Peyer's patch (tissue), 4 donors: ENCODE measurements at regions not wholly inside any gene's neighbourhood (a gene's known extent, or its start where the extent isn't known, plus 50 kb on each side); places are given as distances from the start of the nearest gene placed in this dataset.

Experiments used
- DNase-seq, 3 donors: peaks; one replicate each; pipeline ENCODE4 v3.0.0-alpha.2; 2017 to 2019
- H3K27ac ChIP-seq, 4 donors: fragments of 200-600 bp; sonication (generic); one replicate each; pipeline ENCODE4 v1.5.1; 2016 to 2019
- H3K27me3 ChIP-seq, 2 donors: fragments of 200-600 bp; sonication (generic); one replicate each; pipeline ENCODE4 v1.5.1; 2019
- H3K36me3 ChIP-seq, 3 donors: fragments of 200-600 bp; sonication (generic); one replicate each; pipeline ENCODE4 v1.5.1; 2016 to 2019
- H3K4me1 ChIP-seq, 4 donors: fragments of 200-600 bp; sonication (generic); one replicate each; pipeline ENCODE4 v1.5.1; 2016 to 2019
- H3K4me3 ChIP-seq, 4 donors: fragments of 200-600 bp; sonication (generic); 1 replicate in 3 of 4; 2 replicates in 1 of 4; pipeline ENCODE4 v1.5.1; 2016 to 2019; ENCODE audit warnings: mild to moderate bottlenecking in 1 of 4
- H3K9me3 ChIP-seq, 4 donors: fragments of 200-600 bp; sonication (generic); one replicate each; pipeline ENCODE4 v1.5.1; 2016 to 2019; ENCODE audit warnings: mild to moderate bottlenecking in 1 of 4
- POLR2A ChIP-seq, 2 donors: fragments of 450-650 bp; IDR thresholded peaks; one replicate each; pipeline ENCODE4 v1.5.1; 2017; ENCODE audit warnings: antibody characterized with exemption in 2 of 2, mild to moderate bottlenecking in 2 of 2, moderate library complexity in 2 of 2
- TF ChIP-seq, protein P1 (sequence below), 6 experiments: fragments of 450-650 bp in 4 of 6; fragments of 200-600 bp in 2 of 6; sonication (generic) in 1 of 6; IDR thresholded peaks; one replicate each; pipeline ENCODE4 v1.5.1; 2017 to 2019; ENCODE audit warnings: antibody characterized with exemption in 6 of 6, mild to moderate bottlenecking in 3 of 6, moderate library complexity in 1 of 6

DNA sequence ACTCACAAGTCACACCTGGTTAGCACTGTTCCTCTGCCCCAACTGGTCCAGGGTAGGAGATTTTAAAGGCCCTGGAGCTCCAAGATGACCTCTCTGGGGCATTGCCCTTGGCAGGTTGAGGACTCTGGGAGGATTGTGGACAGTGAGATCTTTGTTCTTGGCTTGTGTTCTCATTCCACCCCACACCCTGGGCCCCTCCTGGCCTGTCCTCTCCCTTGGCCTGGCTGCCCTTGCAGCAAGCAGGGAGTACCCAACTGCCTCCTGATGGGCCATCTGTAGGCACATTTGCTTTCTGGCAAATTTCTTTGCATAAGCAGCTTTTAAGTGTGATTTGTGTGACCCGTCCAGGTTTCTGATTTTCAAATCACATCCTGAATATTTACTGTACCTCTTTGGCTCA lies 239.6 kb downstream of the UTP18 start:
- H3K9me3 ChIP-seq: no peaks in the 10 kb centered on the region

DNA sequence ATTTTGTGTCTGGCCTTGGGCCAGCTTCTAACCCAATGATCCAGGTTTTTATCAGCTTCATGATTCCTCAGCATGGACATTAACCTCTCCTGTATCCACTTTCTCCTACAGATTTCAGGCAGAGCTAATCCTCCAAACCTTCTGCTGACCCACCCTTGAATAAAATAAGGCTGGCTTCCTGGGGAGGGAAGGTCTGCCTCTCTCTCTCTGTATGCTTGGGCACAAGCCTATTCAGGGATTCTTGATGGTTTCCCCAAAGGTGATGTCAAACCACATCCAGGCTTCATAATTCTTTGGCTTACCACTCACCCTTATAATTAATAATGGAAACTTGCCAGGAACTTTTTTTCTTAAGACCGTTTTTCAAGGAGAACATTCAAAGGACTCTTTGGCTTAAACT lies 240.1 kb downstream of the UTP18 start:
- Histone ChIP-seq H3K4me1 (no peaks in the 10 kb centered on the region), H3K4me3 (no peak overlapping the region), H3K36me3 (no peaks in the 10 kb centered on the region), H3K27me3 (no peaks in the 10 kb centered on the region), H3K27ac (no peak overlapping the region), H3K9me3 (no peaks in the 10 kb centered on the region)
- no peak for DNase-seq
- TF ChIP-seq, protein P1, sequence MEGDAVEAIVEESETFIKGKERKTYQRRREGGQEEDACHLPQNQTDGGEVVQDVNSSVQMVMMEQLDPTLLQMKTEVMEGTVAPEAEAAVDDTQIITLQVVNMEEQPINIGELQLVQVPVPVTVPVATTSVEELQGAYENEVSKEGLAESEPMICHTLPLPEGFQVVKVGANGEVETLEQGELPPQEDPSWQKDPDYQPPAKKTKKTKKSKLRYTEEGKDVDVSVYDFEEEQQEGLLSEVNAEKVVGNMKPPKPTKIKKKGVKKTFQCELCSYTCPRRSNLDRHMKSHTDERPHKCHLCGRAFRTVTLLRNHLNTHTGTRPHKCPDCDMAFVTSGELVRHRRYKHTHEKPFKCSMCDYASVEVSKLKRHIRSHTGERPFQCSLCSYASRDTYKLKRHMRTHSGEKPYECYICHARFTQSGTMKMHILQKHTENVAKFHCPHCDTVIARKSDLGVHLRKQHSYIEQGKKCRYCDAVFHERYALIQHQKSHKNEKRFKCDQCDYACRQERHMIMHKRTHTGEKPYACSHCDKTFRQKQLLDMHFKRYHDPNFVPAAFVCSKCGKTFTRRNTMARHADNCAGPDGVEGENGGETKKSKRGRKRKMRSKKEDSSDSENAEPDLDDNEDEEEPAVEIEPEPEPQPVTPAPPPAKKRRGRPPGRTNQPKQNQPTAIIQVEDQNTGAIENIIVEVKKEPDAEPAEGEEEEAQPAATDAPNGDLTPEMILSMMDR (IDR thresholded peaks at IDR 0.05): no peak
- no peak for TF ChIP-seq POLR2A (IDR thresholded peaks at IDR 0.05)

More for the DNA sequence above, 239.6 kb downstream of the UTP18 start:
- Histone ChIP-seq H3K4me3 (no peak overlapping the region), H3K27ac (no peak overlapping the region), H3K36me3 (no peaks in the 10 kb centered on the region), H3K27me3 (no peaks in the 10 kb centered on the region), H3K4me1 (no peaks in the 10 kb centered on the region)
- TF ChIP-seq, protein P1 (IDR thresholded peaks at IDR 0.05): no peak
- no peak for TF ChIP-seq POLR2A (IDR thresholded peaks at IDR 0.05)
- no peak for DNase-seq

DNA sequence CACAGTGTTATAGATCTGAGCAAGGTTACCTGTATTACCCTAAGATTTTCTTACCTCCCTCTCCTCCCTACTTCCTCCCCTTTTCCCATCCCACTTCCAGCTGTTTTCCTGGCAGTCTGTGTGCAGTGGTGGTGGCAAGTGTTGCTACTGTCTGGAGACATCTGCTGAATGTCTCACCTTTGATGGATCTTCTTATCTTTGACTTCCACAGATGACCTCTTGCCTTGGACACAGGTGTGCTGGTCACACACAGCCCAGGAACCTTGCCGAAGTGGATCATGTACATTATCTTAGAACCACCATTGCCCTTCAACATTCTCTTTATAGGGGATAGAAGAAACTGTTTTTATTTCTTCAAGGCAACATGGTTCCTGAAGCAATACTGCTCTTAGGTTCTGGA lies 245.1 kb downstream of the UTP18 start:
- Histone ChIP-seq H3K9me3 (no peaks in the 10 kb centered on the region), H3K27me3 (no peaks in the 10 kb centered on the region), H3K4me3 (no peak overlapping the region), H3K36me3 (no peaks in the 10 kb centered on the region), H3K4me1 (no peaks in the 10 kb centered on the region), H3K27ac (no peak overlapping the region)
- TF ChIP-seq, protein P1 (IDR thresholded peaks at IDR 0.05): no peak
- TF ChIP-seq POLR2A (IDR thresholded peaks at IDR 0.05): no peak
- DNase-seq: no peak

DNA sequence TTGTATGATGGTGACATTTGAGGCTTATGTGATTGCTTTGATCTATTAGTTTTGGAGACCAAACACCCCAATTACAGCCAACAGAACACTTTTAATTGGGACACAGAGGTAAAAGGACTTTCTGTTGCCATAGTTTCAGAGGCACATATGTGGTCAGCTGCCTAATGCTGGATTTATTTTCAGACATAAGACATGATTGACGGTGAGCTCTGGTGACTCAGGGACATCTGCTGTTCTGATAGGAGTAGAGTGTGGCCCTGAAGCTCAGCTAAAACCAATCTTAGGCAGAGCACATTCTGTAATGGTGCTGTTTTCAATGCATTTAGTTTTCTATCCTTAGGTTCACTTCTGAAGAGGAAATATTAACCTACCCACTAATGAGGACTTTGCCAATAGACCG lies 247.1 kb downstream of the UTP18 start:
- no peak overlapping the region for H3K4me3 ChIP-seq
- H3K27me3 ChIP-seq: no peaks in the 10 kb centered on the region
- no peaks in the 10 kb centered on the region for H3K4me1 ChIP-seq
- no peak for DNase-seq
- H3K9me3 ChIP-seq: no peaks in the 10 kb centered on the region
- no peak overlapping the region for H3K27ac ChIP-seq
- H3K36me3 ChIP-seq: no peaks in the 10 kb centered on the region
- TF ChIP-seq, protein P1 (IDR thresholded peaks at IDR 0.05): no peak
- TF ChIP-seq POLR2A (IDR thresholded peaks at IDR 0.05): no peak

DNA sequence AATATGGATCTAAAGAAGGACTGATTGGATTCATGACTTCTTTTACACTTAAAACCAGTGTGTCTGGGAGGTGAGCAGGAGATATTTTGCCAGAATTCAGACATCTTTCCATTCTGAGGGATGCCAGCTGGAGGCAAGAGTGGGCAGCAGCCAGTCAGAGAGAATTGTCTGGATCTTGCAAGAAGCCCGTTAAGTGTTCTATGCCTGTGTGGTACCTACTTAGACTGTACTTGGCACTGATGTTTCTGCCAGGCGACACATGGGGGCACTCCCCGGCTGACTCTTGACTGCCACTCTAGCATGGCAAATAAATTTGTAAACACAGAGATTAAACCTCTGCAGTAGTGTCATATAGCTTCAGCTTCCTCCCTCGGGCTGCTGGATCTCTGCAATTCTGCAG lies 247.7 kb downstream of the UTP18 start:
- no peaks in the 10 kb centered on the region for H3K9me3 ChIP-seq
- no peak overlapping the region for H3K27ac ChIP-seq
- H3K4me3 ChIP-seq: no peak overlapping the region
- H3K4me1 ChIP-seq: no peaks in the 10 kb centered on the region
- TF ChIP-seq, protein P1 (IDR thresholded peaks at IDR 0.05): no peak
- TF ChIP-seq POLR2A (IDR thresholded peaks at IDR 0.05): no peak
- H3K27me3 ChIP-seq: no peaks in the 10 kb centered on the region
- H3K36me3 ChIP-seq: no peaks in the 10 kb centered on the region
- no peak for DNase-seq

DNA sequence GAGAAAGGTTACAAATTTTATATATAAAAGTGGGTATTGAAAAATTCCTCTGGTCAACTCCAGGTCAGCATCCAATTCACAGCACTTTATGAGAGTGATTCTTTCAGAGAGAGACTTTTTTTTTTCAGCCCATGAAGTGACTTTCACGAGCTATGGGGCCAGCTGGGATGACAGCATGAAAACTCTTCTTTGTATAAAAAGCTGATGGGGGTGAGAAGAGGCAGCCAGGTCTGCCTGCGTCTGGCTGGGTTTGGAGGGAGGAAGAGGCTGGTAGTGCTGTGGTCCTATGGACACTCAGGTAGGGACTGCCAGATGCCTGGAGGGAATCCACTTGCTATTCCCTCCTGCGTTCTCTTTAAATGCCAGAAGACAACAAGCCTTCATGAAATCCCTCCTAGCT lies 250.6 kb downstream of the UTP18 start:
- no peak for DNase-seq
- no peaks in the 10 kb centered on the region for H3K4me1 ChIP-seq
- no peak overlapping the region for H3K4me3 ChIP-seq
- no peaks in the 10 kb centered on the region for H3K27me3 ChIP-seq
- TF ChIP-seq, protein P1 (IDR thresholded peaks at IDR 0.05): no peak
- no peak for TF ChIP-seq POLR2A (IDR thresholded peaks at IDR 0.05)
- no peak overlapping the region for H3K27ac ChIP-seq
- H3K9me3 ChIP-seq: no peaks in the 10 kb centered on the region
- no peaks in the 10 kb centered on the region for H3K36me3 ChIP-seq
